Sigmoid colon (tissue), 4 donors: ENCODE measurements at regions not wholly inside any gene's neighbourhood (a gene's known extent, or its start where the extent isn't known, plus 50 kb on each side); places are given as distances from the start of the nearest gene placed in this dataset.

Source experiments
- EP300 ChIP-seq, 4 donors: sonication (generic); formaldehyde crosslinking; IDR thresholded peaks; one replicate each; pipeline ENCODE4 v1.6.1; 2017; ENCODE audit warnings: antibody characterized with exemption in 4 of 4
- POLR2A ChIP-seq, 2 donors: fragments of 450-650 bp; IDR thresholded peaks; one replicate each; pipeline ENCODE4 v1.6.1; 2016; ENCODE audit warnings: antibody characterized with exemption in 2 of 2, mild to moderate bottlenecking in 2 of 2, moderate library complexity in 2 of 2
- POLR2AphosphoS5 ChIP-seq, 4 donors: sonication (generic); formaldehyde crosslinking; IDR thresholded peaks; one replicate each; pipeline ENCODE4 v1.6.1; 2017; ENCODE audit warnings: antibody characterized with exemption in 4 of 4
- TF ChIP-seq, protein P1 (sequence below), 4 experiments: fragments of 450-650 bp in 3 of 4; fragments of 200-600 bp in 1 of 4; IDR thresholded peaks; one replicate each; pipeline ENCODE4 v1.5.1; 2016 to 2019; ENCODE audit warnings: antibody characterized with exemption in 4 of 4, mild to moderate bottlenecking in 3 of 4, moderate library complexity in 2 of 4

DNA sequence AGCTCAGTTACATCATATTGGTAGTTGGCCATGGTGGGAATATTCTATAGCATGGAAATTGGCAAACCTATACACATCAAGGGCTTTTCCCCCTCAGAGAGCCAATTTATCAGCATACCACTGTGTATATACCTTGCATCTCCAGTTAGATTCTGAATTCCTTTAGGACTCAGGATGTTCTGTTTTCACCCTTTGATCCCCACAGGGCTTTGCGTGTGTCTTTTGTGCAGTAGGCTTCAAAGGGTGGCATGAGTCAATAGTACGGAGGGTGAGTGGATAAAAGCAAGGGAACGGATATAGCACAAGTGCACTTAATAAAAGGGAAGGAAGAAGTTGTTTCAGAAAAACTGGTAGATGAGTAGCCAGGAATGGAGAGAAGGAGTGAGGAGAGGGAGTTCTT is 99.2 kb upstream of the RGMA start:
- no peak for TF ChIP-seq POLR2AphosphoS5 (IDR thresholded peaks at IDR 0.05)
- TF ChIP-seq, protein P1, sequence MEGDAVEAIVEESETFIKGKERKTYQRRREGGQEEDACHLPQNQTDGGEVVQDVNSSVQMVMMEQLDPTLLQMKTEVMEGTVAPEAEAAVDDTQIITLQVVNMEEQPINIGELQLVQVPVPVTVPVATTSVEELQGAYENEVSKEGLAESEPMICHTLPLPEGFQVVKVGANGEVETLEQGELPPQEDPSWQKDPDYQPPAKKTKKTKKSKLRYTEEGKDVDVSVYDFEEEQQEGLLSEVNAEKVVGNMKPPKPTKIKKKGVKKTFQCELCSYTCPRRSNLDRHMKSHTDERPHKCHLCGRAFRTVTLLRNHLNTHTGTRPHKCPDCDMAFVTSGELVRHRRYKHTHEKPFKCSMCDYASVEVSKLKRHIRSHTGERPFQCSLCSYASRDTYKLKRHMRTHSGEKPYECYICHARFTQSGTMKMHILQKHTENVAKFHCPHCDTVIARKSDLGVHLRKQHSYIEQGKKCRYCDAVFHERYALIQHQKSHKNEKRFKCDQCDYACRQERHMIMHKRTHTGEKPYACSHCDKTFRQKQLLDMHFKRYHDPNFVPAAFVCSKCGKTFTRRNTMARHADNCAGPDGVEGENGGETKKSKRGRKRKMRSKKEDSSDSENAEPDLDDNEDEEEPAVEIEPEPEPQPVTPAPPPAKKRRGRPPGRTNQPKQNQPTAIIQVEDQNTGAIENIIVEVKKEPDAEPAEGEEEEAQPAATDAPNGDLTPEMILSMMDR (IDR thresholded peaks at IDR 0.05), result no peak
- no peak for TF ChIP-seq POLR2A (IDR thresholded peaks at IDR 0.05)
- no peak for TF ChIP-seq EP300 (IDR thresholded peaks at IDR 0.05)
